LNCaP clone FGC (cell line): ENCODE measurements at regions not wholly inside any gene's neighbourhood (a gene's known extent, or its start where the extent isn't known, plus 50 kb on each side); places are given as distances from the start of the nearest gene placed in this dataset.

Experiments
- DNase-seq: peaks from one replicate; pipeline ENCODE4 v3.0.0-alpha.2; 2011; ENCODE audit warnings: low read depth
- H3K4me3 ChIP-seq: 2 replicates; pipeline ENCODE4 v1.5.1; 2011; ENCODE audit warnings: mild to moderate bottlenecking, low read depth, low read length, control low read depth
- CTCF ChIP-seq: IDR thresholded peaks from 2 replicates; pipeline ENCODE4 v1.5.1; 2012; ENCODE audit warnings: mild to moderate bottlenecking; ENCODE audit not compliant: control insufficient read depth, insufficient read depth; ENCODE audit errors: extremely low read depth

GRCh38 chr2:192571636-192572035 lies 376.9 kb upstream of the TMEFF2 start:
- TF ChIP-seq CTCF, result no peak
- no peak for DNase-seq
- H3K4me3 ChIP-seq, result no peak overlapping the region

- TF ChIP-seq CTCF, result no peak
- DNase-seq, result no peak
- no peak overlapping the region for H3K4me3 ChIP-seq
These were observed 376.1 kb upstream of the TMEFF2 start for GRCh38 chr2:192570788-192571187.

- TF ChIP-seq CTCF, result no peak
- H3K4me3 ChIP-seq, result no peak overlapping the region
- no peak for DNase-seq
These were observed 372.1 kb upstream of the TMEFF2 start for GRCh38 chr2:192566863-192567262.

- H3K4me3 ChIP-seq, result no peak overlapping the region
- no peak for TF ChIP-seq CTCF
- DNase-seq, result no peak
These were observed 365.6 kb upstream of the TMEFF2 start for GRCh38 chr2:192560326-192560725.

GRCh38 chr2:192559587-192559986 lies 364.9 kb upstream of the TMEFF2 start:
- H3K4me3 ChIP-seq, result no peak overlapping the region
- no peak for TF ChIP-seq CTCF
- DNase-seq, result peak; percentile 85

- no peak for TF ChIP-seq CTCF
- H3K4me3 ChIP-seq, result no peak overlapping the region
- DNase-seq, result no peak
These were observed 363.9 kb upstream of the TMEFF2 start for GRCh38 chr2:192558637-192559036.

GRCh38 chr2:192555740-192556139 lies 361.0 kb upstream of the TMEFF2 start:
- no peak for DNase-seq
- no peak overlapping the region for H3K4me3 ChIP-seq
- no peak for TF ChIP-seq CTCF
